Pancreas (tissue), 10 donors: ENCODE measurements at regions not wholly inside any gene's neighbourhood (a gene's known extent, or its start where the extent isn't known, plus 50 kb on each side); places are given as distances from the start of the nearest gene placed in this dataset.

ENCODE experiments used
- ATAC-seq, 4 donors: fragments of 200-7000 bp; cut with Tn5 transposase; one replicate each; pipeline versions ENCODE4 v1.8.0 to v1.9.1; 2020; ENCODE audit warnings: mild to moderate bottlenecking in 4 of 4, moderate library complexity in 4 of 4
- DNase-seq, 6 donors: peaks; one replicate each; pipeline ENCODE4 v3.0.0-alpha.2; 2020
- FAIRE-seq: peaks from 2 replicates; lab custom pipeline; 2012; peaks lifted over from hg19 to GRCh38; lab: Jason Lieb, UNC
- H3K27ac ChIP-seq, 4 donors: fragments of 200-600 bp; sonication (generic); 1 replicate in 3 of 4; 2 replicates in 1 of 4; pipeline versions ENCODE4 v1.5.0 to v1.8.0; 2020
- H3K27me3 ChIP-seq, 4 donors: fragments of 200-600 bp; one replicate each; pipeline ENCODE4 v1.8.0; 2021
- H3K36me3 ChIP-seq, 3 donors: fragments of 200-600 bp; sonication (generic) in 1 of 3; one replicate each; pipeline versions ENCODE4 v1.5.0 to v1.8.0; 2020 to 2021
- H3K4me1 ChIP-seq, 3 donors: fragments of 200-600 bp; one replicate each; pipeline ENCODE4 v1.8.0; 2021
- H3K4me3 ChIP-seq, 4 donors: fragments of 200-600 bp; sonication (generic) in 2 of 4; one replicate each; pipeline versions ENCODE4 v1.5.0 to v1.8.0; 2020 to 2021
- H3K9me3 ChIP-seq, 4 donors: fragments of 200-600 bp; one replicate each; pipeline ENCODE4 v1.8.0; 2021
- CTCF ChIP-seq, 4 donors: fragments of 200-600 bp; sonication (generic) in 3 of 4; IDR thresholded peaks; one replicate each; pipeline versions ENCODE4 v1.5.0 to v1.8.0; 2021; ENCODE audit warnings: antibody characterized with exemption in 4 of 4
- WGBS, 2 donors: extraction: QIAGEN DNeasy Blood & Tissue Kit; methylation state at CpG; one replicate each; pipeline ENCODE4 v1.1.7; 2013; 5-methylcytosine and 5-hydroxymethylcytosine counted together
- intact Hi-C, 3 donors: fragments of 100-400 bp; cut with DNase I; formaldehyde crosslinking; loops; one replicate each; pipeline versions ENCODE4 v1.11.1 to v1.14.2; 2022
- donor health status: healthy with polysubstance abuse.
- donor health status: DM: no; HTN: no; CAD: no; lungs with moderate emphysema.
- donor health status: DM: no; HTN: no; CAD: no.
- donor health status: control.
- donor health status: control.
- donor health status: Bipolar disorder and iron deficiency.
- donor health status: DM: yes; HTN: yes; CAD: no.
- donor health status: DM: no; HTN: no; CAD: no.
- donor health status: DM: no; HTN: no; CAD: no.
- donor health status: DM: yes; HTN: yes; CAD: no.

- no peak for DNase-seq
- no peak for TF ChIP-seq CTCF (IDR thresholded peaks at IDR 0.05)
- intact Hi-C loops: no loop called here
- no peak for FAIRE-seq
- WGBS, 2 donors: 85 to 88% methylated on average over 7 of the region's 7 CpGs
- Histone ChIP-seq H3K4me3 (no peak overlapping the region), H3K9me3 (no peaks in the 10 kb centered on the region), H3K4me1 (peaks cover 0 to 2% (median 0%) of the 10 kb centered on the region in 3 donors), H3K27ac (no peak overlapping the region), H3K27me3 (no peaks in the 10 kb centered on the region), H3K36me3 (no peaks in the 10 kb centered on the region)
- ATAC-seq: no peak
Observed at GRCh38 chr3:167078070-167078622, 302.0 kb downstream of the ZBBX start.

GRCh38 chr3:167067787-167068161 is 312.3 kb downstream of the ZBBX start:
- intact Hi-C loops: no loop called here
- 31 to 37% methylated on average over 3 of the region's 3 CpGs for whole genome bisulfite sequencing, 2 donors
- no peaks in the 10 kb centered on the region for H3K27me3 ChIP-seq
- H3K27ac ChIP-seq: no peak overlapping the region
- TF ChIP-seq CTCF (IDR thresholded peaks at IDR 0.05): no peak
- no peaks in the 10 kb centered on the region for H3K9me3 ChIP-seq
- ATAC-seq (peak; percentile 21 to 62 (median 42)), FAIRE-seq (no peak), DNase-seq (no peak)
- H3K4me3 ChIP-seq: no peak overlapping the region
- peaks cover 5 to 15% (median 12%) of the 10 kb centered on the region in 3 donors for H3K4me1 ChIP-seq
- H3K36me3 ChIP-seq: no peaks in the 10 kb centered on the region

GRCh38 chr3:167066977-167067786 is 312.9 kb downstream of the ZBBX start:
- Histone ChIP-seq H3K27ac (no peak overlapping the region), H3K4me3 (no peak overlapping the region), H3K9me3 (no peaks in the 10 kb centered on the region), H3K4me1 (peaks cover 5 to 15% (median 12%) of the 10 kb centered on the region in 3 donors), H3K36me3 (no peaks in the 10 kb centered on the region), H3K27me3 (no peaks in the 10 kb centered on the region)
- 4 to 9% methylated on average over 5 of the region's 5 CpGs for WGBS, 2 donors
- TF ChIP-seq CTCF (IDR thresholded peaks at IDR 0.05): no peak
- ATAC-seq: peak; percentile 85 to 94 (median 92)
- no peak for FAIRE-seq
- intact Hi-C loops: no loop called here
- DNase-seq: peak; percentile 12 to 63 (median 24)

- no peaks in the 10 kb centered on the region for H3K9me3 ChIP-seq
- H3K36me3 ChIP-seq: no peaks in the 10 kb centered on the region
- no peak for TF ChIP-seq CTCF (IDR thresholded peaks at IDR 0.05)
- H3K27ac ChIP-seq: no peak overlapping the region
- no peak for DNase-seq
- intact Hi-C loops: no loop called here
- no peak overlapping the region for H3K4me3 ChIP-seq
- WGBS, 2 donors: 42 to 63% methylated on average over 1 of the region's 1 CpG
- ATAC-seq: no peak
- H3K27me3 ChIP-seq: no peaks in the 10 kb centered on the region
- no peak for FAIRE-seq
- H3K4me1 ChIP-seq: no peaks in the 10 kb centered on the region
Observed at GRCh38 chr3:167057581-167057980, 322.5 kb downstream of the ZBBX start.

- 54 to 62% methylated on average over 2 of the region's 2 CpGs for WGBS, 2 donors
- Histone ChIP-seq H3K27ac (no peak overlapping the region), H3K27me3 (no peaks in the 10 kb centered on the region), H3K4me3 (no peak overlapping the region), H3K36me3 (no peaks in the 10 kb centered on the region), H3K4me1 (no peaks in the 10 kb centered on the region), H3K9me3 (no peaks in the 10 kb centered on the region)
- ATAC-seq (no peak), DNase-seq (no peak), FAIRE-seq (no peak)
- intact Hi-C loops: no loop called here
- TF ChIP-seq CTCF (IDR thresholded peaks at IDR 0.05): no peak
Observed at GRCh38 chr3:167054926-167055325, 325.2 kb downstream of the ZBBX start.
